GM12873 (cell line): ENCODE measurements at regions not wholly inside any gene's neighbourhood (a gene's known extent, or its start where the extent isn't known, plus 50 kb on each side); places are given as distances from the start of the nearest gene placed in this dataset.

ENCODE experiments used
- CTCF ChIP-seq: IDR thresholded peaks from 2 replicates; pipeline ENCODE4 v1.5.1; 2012; ENCODE audit warnings: low read depth, mild to moderate bottlenecking, moderate library complexity, low read length, control low read depth; ENCODE audit not compliant: insufficient read depth; ENCODE audit errors: missing control alignments

GRCh38 chr2:239553376-239554000 lies 152.7 kb upstream of the HDAC4 start:
- TF ChIP-seq CTCF: no peak

GRCh38 chr2:239552213-239552926 lies 151.6 kb upstream of the HDAC4 start:
- no peak for TF ChIP-seq CTCF

GRCh38 chr2:239551206-239551605 lies 150.4 kb upstream of the HDAC4 start:
- no peak for TF ChIP-seq CTCF

DNA sequence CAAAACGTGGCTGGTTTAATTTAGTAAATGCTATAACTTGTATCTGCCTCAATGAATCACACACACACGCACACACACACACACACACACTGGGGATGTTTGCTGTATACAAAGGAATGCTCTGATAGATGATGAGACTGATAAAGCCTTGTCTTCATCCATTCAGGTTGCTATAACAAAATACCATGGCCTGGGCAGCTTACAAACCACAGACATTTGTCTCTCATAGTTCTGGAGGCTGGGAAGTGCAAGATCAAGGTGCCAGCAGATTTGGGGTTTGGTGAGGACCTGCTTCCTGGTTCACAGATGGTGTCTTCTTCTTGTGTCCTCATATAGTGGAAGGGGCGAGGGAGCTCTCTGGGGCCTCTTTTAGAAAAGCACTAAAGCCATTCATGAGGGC lies 149.5 kb upstream of the HDAC4 start:
- TF ChIP-seq CTCF: no peak

GRCh38 chr2:239549711-239550255 lies 149.0 kb upstream of the HDAC4 start:
- TF ChIP-seq CTCF: no peak

DNA sequence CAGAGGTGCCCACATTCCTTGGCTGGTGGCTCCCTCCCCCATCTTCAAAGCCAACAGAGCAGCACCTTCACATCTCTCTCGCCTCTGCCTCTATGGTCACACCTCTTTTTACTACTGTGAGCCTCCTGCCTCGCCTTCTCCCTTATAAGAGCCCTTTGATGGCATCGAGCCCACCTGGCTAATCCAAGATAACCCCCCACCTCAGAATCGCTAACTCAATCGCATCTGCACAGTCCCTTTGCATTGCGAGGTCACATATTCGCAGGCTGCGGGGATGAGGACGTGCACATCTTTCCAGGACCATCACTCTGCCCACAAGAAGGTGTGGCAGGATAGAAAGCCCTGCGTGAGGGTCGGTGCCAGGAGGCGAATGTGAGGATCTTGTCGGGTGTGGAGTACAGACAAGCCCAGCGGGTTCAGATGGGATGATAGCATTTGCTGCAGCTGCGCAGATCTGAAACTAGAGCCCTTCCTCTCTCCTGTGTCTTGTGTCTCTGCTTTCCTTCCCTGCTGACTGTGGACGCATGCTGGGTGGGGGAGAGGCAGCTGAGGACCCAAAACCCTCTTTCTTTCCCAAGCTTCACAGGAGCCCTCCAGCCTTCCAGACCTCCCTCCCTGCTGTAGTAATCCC lies 148.3 kb upstream of the HDAC4 start:
- no peak for TF ChIP-seq CTCF

GRCh38 chr2:239548451-239548871 lies 147.6 kb upstream of the HDAC4 start:
- no peak for TF ChIP-seq CTCF
